ENCODE measurements at regions not wholly inside any gene's neighbourhood (a gene's known extent, or its start where the extent isn't known, plus 50 kb on each side); places are given as distances from the start of the nearest gene placed in this dataset.

DNA sequence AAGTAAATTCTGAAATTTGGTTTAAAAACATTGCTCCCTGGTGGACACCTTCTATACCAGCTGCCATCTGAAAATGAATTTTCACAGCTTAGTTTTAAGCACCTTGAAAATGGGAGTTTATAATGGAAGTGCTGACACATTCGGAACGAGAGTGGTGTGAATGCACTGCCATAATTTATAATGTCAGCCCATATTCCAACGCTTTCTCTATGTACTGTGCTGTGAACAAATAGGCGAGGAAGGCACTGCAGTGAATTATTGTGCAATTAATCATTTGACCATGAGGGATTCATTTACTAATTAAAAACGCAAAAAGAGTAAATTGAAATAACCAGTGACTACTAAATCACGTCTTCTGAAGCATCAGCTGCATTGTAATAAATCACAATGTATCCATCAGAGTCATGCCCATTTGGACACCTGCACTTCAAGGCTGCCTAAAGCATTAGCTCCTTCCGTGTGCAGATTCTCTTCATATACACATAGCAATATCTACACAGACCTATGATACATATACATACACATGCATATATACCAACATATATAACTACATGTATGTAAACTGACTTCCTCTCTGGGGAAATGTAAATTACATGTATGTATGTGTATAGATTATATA is 699.8 kb downstream of the GALR1 start:
- no peak for ATAC-seq
- TF ChIP-seq ESRRG (CRISPR knock-in tag; IDR thresholded peaks at IDR 0.05), result no peak
- TF ChIP-seq CSDC2 (CRISPR knock-in tag; IDR thresholded peaks at IDR 0.05), result no peak
- TF ChIP-seq, protein P1, sequence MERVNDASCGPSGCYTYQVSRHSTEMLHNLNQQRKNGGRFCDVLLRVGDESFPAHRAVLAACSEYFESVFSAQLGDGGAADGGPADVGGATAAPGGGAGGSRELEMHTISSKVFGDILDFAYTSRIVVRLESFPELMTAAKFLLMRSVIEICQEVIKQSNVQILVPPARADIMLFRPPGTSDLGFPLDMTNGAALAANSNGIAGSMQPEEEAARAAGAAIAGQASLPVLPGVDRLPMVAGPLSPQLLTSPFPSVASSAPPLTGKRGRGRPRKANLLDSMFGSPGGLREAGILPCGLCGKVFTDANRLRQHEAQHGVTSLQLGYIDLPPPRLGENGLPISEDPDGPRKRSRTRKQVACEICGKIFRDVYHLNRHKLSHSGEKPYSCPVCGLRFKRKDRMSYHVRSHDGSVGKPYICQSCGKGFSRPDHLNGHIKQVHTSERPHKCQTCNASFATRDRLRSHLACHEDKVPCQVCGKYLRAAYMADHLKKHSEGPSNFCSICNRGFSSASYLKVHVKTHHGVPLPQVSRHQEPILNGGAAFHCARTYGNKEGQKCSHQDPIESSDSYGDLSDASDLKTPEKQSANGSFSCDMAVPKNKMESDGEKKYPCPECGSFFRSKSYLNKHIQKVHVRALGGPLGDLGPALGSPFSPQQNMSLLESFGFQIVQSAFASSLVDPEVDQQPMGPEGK (CRISPR knock-in tag; IDR thresholded peaks at IDR 0.05; ENCODE audit: borderline replicate concordance), result no peak
- no peak for TF ChIP-seq ZFP3 (CRISPR knock-in tag; IDR thresholded peaks at IDR 0.05)
- TF ChIP-seq ARNTL (CRISPR knock-in tag; IDR thresholded peaks at IDR 0.05; ENCODE audit: borderline replicate concordance, low read depth), result no peak
- TF ChIP-seq ZC3H10 (CRISPR knock-in tag; IDR thresholded peaks at IDR 0.05), result no peak
- no peak for TF ChIP-seq ZNF8 (CRISPR knock-in tag; IDR thresholded peaks at IDR 0.05)

DNA sequence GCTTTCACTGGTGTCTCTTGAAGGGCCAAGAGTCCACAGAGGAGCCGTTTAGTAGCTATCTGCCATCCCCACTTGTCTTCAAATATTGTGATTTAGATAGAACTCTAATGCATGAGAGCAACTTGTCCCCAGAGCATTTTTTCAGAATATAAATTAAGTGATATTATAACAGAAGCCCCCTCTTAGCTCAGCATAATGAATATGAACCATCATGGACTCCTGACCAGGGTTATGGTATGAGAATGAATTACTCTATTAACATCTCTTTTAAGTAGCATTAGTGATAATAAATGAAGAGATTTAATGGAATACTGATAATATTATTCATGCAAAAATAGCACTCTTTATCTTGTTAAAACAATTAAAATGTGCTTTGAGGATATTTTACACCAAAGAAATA is 709.6 kb downstream of the GALR1 start:
- ATAC-seq, result no peak
- TF ChIP-seq, protein P2, sequence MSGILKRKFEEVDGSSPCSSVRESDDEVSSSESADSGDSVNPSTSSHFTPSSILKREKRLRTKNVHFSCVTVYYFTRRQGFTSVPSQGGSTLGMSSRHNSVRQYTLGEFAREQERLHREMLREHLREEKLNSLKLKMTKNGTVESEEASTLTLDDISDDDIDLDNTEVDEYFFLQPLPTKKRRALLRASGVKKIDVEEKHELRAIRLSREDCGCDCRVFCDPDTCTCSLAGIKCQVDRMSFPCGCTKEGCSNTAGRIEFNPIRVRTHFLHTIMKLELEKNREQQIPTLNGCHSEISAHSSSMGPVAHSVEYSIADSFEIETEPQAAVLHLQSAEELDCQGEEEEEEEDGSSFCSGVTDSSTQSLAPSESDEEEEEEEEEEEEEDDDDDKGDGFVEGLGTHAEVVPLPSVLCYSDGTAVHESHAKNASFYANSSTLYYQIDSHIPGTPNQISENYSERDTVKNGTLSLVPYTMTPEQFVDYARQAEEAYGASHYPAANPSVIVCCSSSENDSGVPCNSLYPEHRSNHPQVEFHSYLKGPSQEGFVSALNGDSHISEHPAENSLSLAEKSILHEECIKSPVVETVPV (CRISPR knock-in tag; IDR thresholded peaks at IDR 0.05), result no peak

DNA sequence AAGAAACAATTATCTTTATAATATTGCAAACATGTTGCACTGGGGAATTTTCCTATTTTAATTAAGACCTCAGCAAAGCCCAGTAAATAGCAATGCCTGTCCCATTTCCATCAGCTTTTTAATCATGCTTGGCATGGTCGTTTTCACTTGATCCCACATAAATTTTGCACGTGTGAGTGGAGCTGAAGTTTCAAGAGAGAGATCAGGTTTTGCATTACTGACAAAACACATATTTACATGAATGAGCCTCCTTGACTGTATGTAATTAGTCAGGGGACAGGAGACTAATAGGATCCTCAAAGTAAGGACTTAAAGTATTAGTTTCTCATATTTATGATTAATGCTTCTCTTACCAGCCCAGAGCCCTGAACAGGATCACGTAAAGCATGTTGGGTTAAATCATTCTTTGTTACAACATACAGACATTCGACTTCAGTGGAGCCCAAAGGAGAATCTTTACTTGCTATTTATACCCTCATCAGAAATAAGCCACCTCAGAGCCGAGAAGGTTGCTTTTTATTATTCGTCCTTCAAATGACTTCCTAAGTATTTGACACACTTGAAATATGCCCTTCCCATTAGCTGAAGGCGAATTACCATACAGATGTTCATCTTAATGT is 711.3 kb downstream of the GALR1 start:
- TF ChIP-seq ZFP30 (CRISPR knock-in tag; IDR thresholded peaks at IDR 0.05) (no peak), GLIS3 (CRISPR knock-in tag; IDR thresholded peaks at IDR 0.05) (no peak), TCF4 (CRISPR knock-in tag; IDR thresholded peaks at IDR 0.05; ENCODE audit: borderline replicate concordance) (no peak), RARB (CRISPR knock-in tag; IDR thresholded peaks at IDR 0.05) (no peak), ESRRG (CRISPR knock-in tag; IDR thresholded peaks at IDR 0.05) (no peak), ISL1 (CRISPR knock-in tag; IDR thresholded peaks at IDR 0.05) (no peak), BACH2 (CRISPR knock-in tag; IDR thresholded peaks at IDR 0.05; ENCODE audit: borderline replicate concordance) (no peak), PPARA (CRISPR knock-in tag; IDR thresholded peaks at IDR 0.05; ENCODE audit: borderline replicate concordance) (no peak), ARNTL (CRISPR knock-in tag; IDR thresholded peaks at IDR 0.05; ENCODE audit: borderline replicate concordance, low read depth) (no peak), OSR1 (CRISPR knock-in tag; IDR thresholded peaks at IDR 0.05) (no peak), ZNF8 (CRISPR knock-in tag; IDR thresholded peaks at IDR 0.05) (no peak), ZC3H10 (CRISPR knock-in tag; IDR thresholded peaks at IDR 0.05) (no peak), SNAI2 (CRISPR knock-in tag; IDR thresholded peaks at IDR 0.05) (no peak), ZFP3 (CRISPR knock-in tag; IDR thresholded peaks at IDR 0.05) (no peak), CSDC2 (CRISPR knock-in tag; IDR thresholded peaks at IDR 0.05) (no peak), TOX (CRISPR knock-in tag; IDR thresholded peaks at IDR 0.05; ENCODE audit: borderline replicate concordance) (no peak)
- TF ChIP-seq, protein P2 (CRISPR knock-in tag; IDR thresholded peaks at IDR 0.05), result no peak
- ATAC-seq, result no peak

DNA sequence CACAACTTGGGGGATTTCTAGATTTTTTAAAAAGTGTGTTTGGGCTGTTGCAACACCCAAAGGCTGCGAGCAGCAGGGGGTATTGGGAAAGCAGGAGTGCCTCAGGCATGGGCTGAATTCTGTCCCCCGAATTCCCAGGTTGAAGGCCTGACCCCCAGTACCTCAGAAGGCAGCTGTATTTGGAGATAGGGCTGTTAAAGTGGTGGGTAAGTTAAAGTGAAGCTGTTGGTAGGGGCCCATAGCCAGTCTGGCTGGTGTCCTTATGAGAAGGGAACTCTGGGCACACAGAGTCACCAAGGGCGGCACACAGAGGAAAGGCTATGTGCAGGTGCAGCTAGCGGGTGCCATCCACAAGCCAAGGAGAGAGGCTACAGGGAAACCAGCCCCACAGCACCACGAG is 717.4 kb downstream of the GALR1 start:
- no peak for ATAC-seq
- no peak for TF ChIP-seq BACH2 (CRISPR knock-in tag; IDR thresholded peaks at IDR 0.05; ENCODE audit: borderline replicate concordance)
- TF ChIP-seq ARNTL (CRISPR knock-in tag; IDR thresholded peaks at IDR 0.05; ENCODE audit: borderline replicate concordance, low read depth), result no peak
- no peak for TF ChIP-seq ZNF8 (CRISPR knock-in tag; IDR thresholded peaks at IDR 0.05)
- TF ChIP-seq, protein P3, sequence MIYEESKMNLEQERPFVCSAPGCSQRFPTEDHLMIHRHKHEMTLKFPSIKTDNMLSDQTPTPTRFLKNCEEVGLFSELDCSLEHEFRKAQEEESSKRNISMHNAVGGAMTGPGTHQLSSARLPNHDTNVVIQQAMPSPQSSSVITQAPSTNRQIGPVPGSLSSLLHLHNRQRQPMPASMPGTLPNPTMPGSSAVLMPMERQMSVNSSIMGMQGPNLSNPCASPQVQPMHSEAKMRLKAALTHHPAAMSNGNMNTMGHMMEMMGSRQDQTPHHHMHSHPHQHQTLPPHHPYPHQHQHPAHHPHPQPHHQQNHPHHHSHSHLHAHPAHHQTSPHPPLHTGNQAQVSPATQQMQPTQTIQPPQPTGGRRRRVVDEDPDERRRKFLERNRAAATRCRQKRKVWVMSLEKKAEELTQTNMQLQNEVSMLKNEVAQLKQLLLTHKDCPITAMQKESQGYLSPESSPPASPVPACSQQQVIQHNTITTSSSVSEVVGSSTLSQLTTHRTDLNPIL (CRISPR knock-in tag; IDR thresholded peaks at IDR 0.05; ENCODE audit: low read depth), result no peak
- TF ChIP-seq ESRRG (CRISPR knock-in tag; IDR thresholded peaks at IDR 0.05), result no peak
- no peak for TF ChIP-seq TCF4 (CRISPR knock-in tag; IDR thresholded peaks at IDR 0.05; ENCODE audit: borderline replicate concordance)
- TF ChIP-seq PPARA (CRISPR knock-in tag; IDR thresholded peaks at IDR 0.05; ENCODE audit: borderline replicate concordance), result no peak
- no peak for TF ChIP-seq RARB (CRISPR knock-in tag; IDR thresholded peaks at IDR 0.05)
- TF ChIP-seq ZFP30 (CRISPR knock-in tag; IDR thresholded peaks at IDR 0.05), result no peak
- TF ChIP-seq CSDC2 (CRISPR knock-in tag; IDR thresholded peaks at IDR 0.05), result no peak
- no peak for TF ChIP-seq OSR1 (CRISPR knock-in tag; IDR thresholded peaks at IDR 0.05)
- TF ChIP-seq GLIS3 (CRISPR knock-in tag; IDR thresholded peaks at IDR 0.05), result no peak
- TF ChIP-seq, protein P4, sequence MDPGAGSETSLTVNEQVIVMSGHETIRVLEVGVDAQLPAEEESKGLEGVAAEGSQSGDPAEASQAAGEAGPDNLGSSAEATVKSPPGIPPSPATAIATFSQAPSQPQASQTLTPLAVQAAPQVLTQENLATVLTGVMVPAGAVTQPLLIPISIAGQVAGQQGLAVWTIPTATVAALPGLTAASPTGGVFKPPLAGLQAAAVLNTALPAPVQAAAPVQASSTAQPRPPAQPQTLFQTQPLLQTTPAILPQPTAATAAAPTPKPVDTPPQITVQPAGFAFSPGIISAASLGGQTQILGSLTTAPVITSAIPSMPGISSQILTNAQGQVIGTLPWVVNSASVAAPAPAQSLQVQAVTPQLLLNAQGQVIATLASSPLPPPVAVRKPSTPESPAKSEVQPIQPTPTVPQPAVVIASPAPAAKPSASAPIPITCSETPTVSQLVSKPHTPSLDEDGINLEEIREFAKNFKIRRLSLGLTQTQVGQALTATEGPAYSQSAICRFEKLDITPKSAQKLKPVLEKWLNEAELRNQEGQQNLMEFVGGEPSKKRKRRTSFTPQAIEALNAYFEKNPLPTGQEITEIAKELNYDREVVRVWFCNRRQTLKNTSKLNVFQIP (CRISPR knock-in tag; IDR thresholded peaks at IDR 0.05; ENCODE audit: borderline replicate concordance, low read depth), result no peak
- no peak for TF ChIP-seq SNAI2 (CRISPR knock-in tag; IDR thresholded peaks at IDR 0.05)
- TF ChIP-seq TOX (CRISPR knock-in tag; IDR thresholded peaks at IDR 0.05; ENCODE audit: borderline replicate concordance), result no peak
- no peak for TF ChIP-seq ISL1 (CRISPR knock-in tag; IDR thresholded peaks at IDR 0.05)
- no peak for TF ChIP-seq ZNF565 (CRISPR knock-in tag; conservative IDR thresholded peaks at IDR 0.05; ENCODE audit: low read depth)
- TF ChIP-seq ZNF70 (CRISPR knock-in tag; IDR thresholded peaks at IDR 0.05), result no peak
- TF ChIP-seq, protein P5, sequence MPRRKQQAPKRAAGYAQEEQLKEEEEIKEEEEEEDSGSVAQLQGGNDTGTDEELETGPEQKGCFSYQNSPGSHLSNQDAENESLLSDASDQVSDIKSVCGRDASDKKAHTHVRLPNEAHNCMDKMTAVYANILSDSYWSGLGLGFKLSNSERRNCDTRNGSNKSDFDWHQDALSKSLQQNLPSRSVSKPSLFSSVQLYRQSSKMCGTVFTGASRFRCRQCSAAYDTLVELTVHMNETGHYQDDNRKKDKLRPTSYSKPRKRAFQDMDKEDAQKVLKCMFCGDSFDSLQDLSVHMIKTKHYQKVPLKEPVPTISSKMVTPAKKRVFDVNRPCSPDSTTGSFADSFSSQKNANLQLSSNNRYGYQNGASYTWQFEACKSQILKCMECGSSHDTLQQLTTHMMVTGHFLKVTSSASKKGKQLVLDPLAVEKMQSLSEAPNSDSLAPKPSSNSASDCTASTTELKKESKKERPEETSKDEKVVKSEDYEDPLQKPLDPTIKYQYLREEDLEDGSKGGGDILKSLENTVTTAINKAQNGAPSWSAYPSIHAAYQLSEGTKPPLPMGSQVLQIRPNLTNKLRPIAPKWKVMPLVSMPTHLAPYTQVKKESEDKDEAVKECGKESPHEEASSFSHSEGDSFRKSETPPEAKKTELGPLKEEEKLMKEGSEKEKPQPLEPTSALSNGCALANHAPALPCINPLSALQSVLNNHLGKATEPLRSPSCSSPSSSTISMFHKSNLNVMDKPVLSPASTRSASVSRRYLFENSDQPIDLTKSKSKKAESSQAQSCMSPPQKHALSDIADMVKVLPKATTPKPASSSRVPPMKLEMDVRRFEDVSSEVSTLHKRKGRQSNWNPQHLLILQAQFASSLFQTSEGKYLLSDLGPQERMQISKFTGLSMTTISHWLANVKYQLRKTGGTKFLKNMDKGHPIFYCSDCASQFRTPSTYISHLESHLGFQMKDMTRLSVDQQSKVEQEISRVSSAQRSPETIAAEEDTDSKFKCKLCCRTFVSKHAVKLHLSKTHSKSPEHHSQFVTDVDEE (CRISPR knock-in tag; IDR thresholded peaks at IDR 0.05), result no peak
